ENCODE measurements at regions not wholly inside any gene's neighbourhood (a gene's known extent, or its start where the extent isn't known, plus 50 kb on each side); places are given as distances from the start of the nearest gene placed in this dataset.

GRCh38 chr5:104611135-104611767 is 1048.7 kb upstream of the NUDT12 start:
- no TSS peak for BruUV-seq (replicated peaks)
- no peaks in the 10 kb centered on the region for H3K9me3 Mint-ChIP-seq (ENCODE audit: low read depth, unreplicated experiment)
- no peaks in the 10 kb centered on the region for H3K36me3 Mint-ChIP-seq (ENCODE audit: insufficient read depth, unreplicated experiment)
- H3K27ac Mint-ChIP-seq (ENCODE audit: unreplicated experiment) = no peak overlapping the region
- CTCF ChIA-PET = interaction anchor here (0.6 kb wide), 1 partner anchor 1145 kb away, joined by 3 read pairs; no protein-coding TSS in a partner anchor
- H3K27me3 Mint-ChIP-seq (ENCODE audit: unreplicated experiment) = no peaks in the 10 kb centered on the region
- TF ChIP-seq CTCF (IDR thresholded peaks at IDR 0.05; ENCODE audit: unreplicated experiment) = no peak
- intact Hi-C loops (cut with micrococcal nuclease; ENCODE audit: unreplicated experiment) = no loop called here
- H3K4me3 Mint-ChIP-seq (ENCODE audit: low read depth, unreplicated experiment) = no peak overlapping the region
- DNase-seq = no peak
- H3K4me1 Mint-ChIP-seq (ENCODE audit: low read depth, unreplicated experiment) = no peaks in the 10 kb centered on the region

- Mint-ChIP-seq H3K4me1 (ENCODE audit: low read depth, unreplicated experiment) (no peaks in the 10 kb centered on the region), H3K9me3 (ENCODE audit: low read depth, unreplicated experiment) (peaks cover 4% of the 10 kb centered on the region), H3K4me3 (ENCODE audit: low read depth, unreplicated experiment) (no peak overlapping the region), H3K27ac (ENCODE audit: unreplicated experiment) (no peak overlapping the region), H3K27me3 (ENCODE audit: unreplicated experiment) (no peaks in the 10 kb centered on the region), H3K36me3 (ENCODE audit: insufficient read depth, unreplicated experiment) (no peaks in the 10 kb centered on the region)
- no peak for DNase-seq
- CTCF ChIA-PET = no interaction called here
- no peak for TF ChIP-seq CTCF (IDR thresholded peaks at IDR 0.05; ENCODE audit: unreplicated experiment)
- intact Hi-C loops (cut with micrococcal nuclease; ENCODE audit: unreplicated experiment) = no loop called here
- BruUV-seq (replicated peaks) = no TSS peak
Observed at GRCh38 chr5:104606258-104606829, 1043.8 kb upstream of the NUDT12 start.

GRCh38 chr5:104599726-104600125 is 1037.1 kb upstream of the NUDT12 start:
- no peaks in the 10 kb centered on the region for H3K27me3 Mint-ChIP-seq (ENCODE audit: unreplicated experiment)
- intact Hi-C loops (cut with micrococcal nuclease; ENCODE audit: unreplicated experiment) = no loop called here
- H3K27ac Mint-ChIP-seq (ENCODE audit: unreplicated experiment) = no peak overlapping the region
- H3K4me1 Mint-ChIP-seq (ENCODE audit: low read depth, unreplicated experiment) = no peaks in the 10 kb centered on the region
- DNase-seq = no peak
- no peak overlapping the region for H3K4me3 Mint-ChIP-seq (ENCODE audit: low read depth, unreplicated experiment)
- CTCF ChIA-PET = no interaction called here
- TF ChIP-seq CTCF (IDR thresholded peaks at IDR 0.05; ENCODE audit: unreplicated experiment) = no peak
- no TSS peak for BruUV-seq (replicated peaks)
- H3K36me3 Mint-ChIP-seq (ENCODE audit: insufficient read depth, unreplicated experiment) = no peaks in the 10 kb centered on the region
- peaks cover 4% of the 10 kb centered on the region for H3K9me3 Mint-ChIP-seq (ENCODE audit: low read depth, unreplicated experiment)

- Mint-ChIP-seq H3K36me3 (ENCODE audit: insufficient read depth, unreplicated experiment) (no peaks in the 10 kb centered on the region), H3K27me3 (ENCODE audit: unreplicated experiment) (no peaks in the 10 kb centered on the region), H3K27ac (ENCODE audit: unreplicated experiment) (no peak overlapping the region), H3K9me3 (ENCODE audit: low read depth, unreplicated experiment) (peaks cover 7% of the 10 kb centered on the region), H3K4me3 (ENCODE audit: low read depth, unreplicated experiment) (no peak overlapping the region), H3K4me1 (ENCODE audit: low read depth, unreplicated experiment) (no peaks in the 10 kb centered on the region)
- CTCF ChIA-PET = no interaction called here
- no peak for DNase-seq
- no peak for TF ChIP-seq CTCF (IDR thresholded peaks at IDR 0.05; ENCODE audit: unreplicated experiment)
- intact Hi-C loops (cut with micrococcal nuclease; ENCODE audit: unreplicated experiment) = no loop called here
- BruUV-seq (replicated peaks) = no TSS peak
Observed at GRCh38 chr5:104598285-104598684, 1035.7 kb upstream of the NUDT12 start.

All from Calu3 (cell line).